ENCODE measurements at regions not wholly inside any gene's neighbourhood (a gene's known extent, or its start where the extent isn't known, plus 50 kb on each side); places are given as distances from the start of the nearest gene placed in this dataset.

GRCh38 chr12:107955966-107956643, 173.0 kb upstream of the WSCD2 start:
- ChIA-PET POLR2A (no interaction called here), CTCF (no interaction called here)
- DNase-seq (ENCODE audit: extremely low spot score) = no peak
- no peak for TF ChIP-seq CTCF (IDR thresholded peaks at IDR 0.05; ENCODE audit: control extremely low read depth, extremely low read depth, low read depth, missing control alignments)

GRCh38 chr12:107957459-107957858, 171.6 kb upstream of the WSCD2 start:
- POLR2A ChIA-PET = no interaction called here
- no peak for DNase-seq (ENCODE audit: extremely low spot score)
- CTCF ChIA-PET = no interaction called here
- TF ChIP-seq CTCF (IDR thresholded peaks at IDR 0.05; ENCODE audit: control extremely low read depth, extremely low read depth, low read depth, missing control alignments) = no peak

GRCh38 chr12:107963635-107964034, 165.5 kb upstream of the WSCD2 start:
- CTCF ChIA-PET = no interaction called here

GRCh38 chr12:107967170-107967569, 161.9 kb upstream of the WSCD2 start:
- DNase-seq (ENCODE audit: extremely low spot score) = no peak
- ChIA-PET POLR2A (no interaction called here), CTCF (interaction anchor here (1.5 to 1.8 kb wide), 2 partner anchors 12 to 296 kb away, joined by 3 to 5 read pairs; no protein-coding TSS in a partner anchor)
- TF ChIP-seq CTCF (IDR thresholded peaks at IDR 0.05; ENCODE audit: control extremely low read depth, extremely low read depth, low read depth, missing control alignments) = no peak

More at GRCh38 chr12:107963635-107964034, 165.5 kb upstream of the WSCD2 start:
- POLR2A ChIA-PET = no interaction called here
- DNase-seq (ENCODE audit: extremely low spot score) = no peak
- no peak for TF ChIP-seq CTCF (IDR thresholded peaks at IDR 0.05; ENCODE audit: control extremely low read depth, extremely low read depth, low read depth, missing control alignments)

- no peak for TF ChIP-seq CTCF (IDR thresholded peaks at IDR 0.05; ENCODE audit: control extremely low read depth, extremely low read depth, low read depth, missing control alignments)
- ChIA-PET CTCF (no interaction called here), POLR2A (no interaction called here)
- no peak for DNase-seq (ENCODE audit: extremely low spot score)
Measured at GRCh38 chr12:107973950-107974349, 155.1 kb upstream of the WSCD2 start.

GRCh38 chr12:107976331-107976730, 152.8 kb upstream of the WSCD2 start:
- ChIA-PET CTCF (interaction anchor here (1.4 to 1.5 kb wide), 2 partner anchors 10 to 14 kb away, joined by 3 to 4 read pairs; no protein-coding TSS in a partner anchor), POLR2A (no interaction called here)
- no peak for TF ChIP-seq CTCF (IDR thresholded peaks at IDR 0.05; ENCODE audit: control extremely low read depth, extremely low read depth, low read depth, missing control alignments)
- no peak for DNase-seq (ENCODE audit: extremely low spot score)

All from GM10248 (cell line).